Central memory CD8-positive, alpha-beta T cell (primary cell): ENCODE measurements at regions not wholly inside any gene's neighbourhood (a gene's known extent, or its start where the extent isn't known, plus 50 kb on each side); places are given as distances from the start of the nearest gene placed in this dataset.
"Not testable (repeated sequence)": the region's sequence is repeated elsewhere in the genome, so short reads cannot be mapped to it uniquely, and the experiment has no call there.

Experiments
- ATAC-seq: fragments of 150-1000 bp; cut with Tn5 transposase; replicated peaks from 2 replicates; pipeline ENCODE4 v1.10.0; 2022; ENCODE audit warnings: mild to moderate bottlenecking, moderate FRiP score, moderate number of reproducible peaks; ENCODE audit not compliant: poor library complexity, severe bottlenecking; ENCODE audit errors: extremely low read depth
- DNase-seq, 2 donors: peaks; one replicate each; pipeline ENCODE4 v3.0.0; 2021; ENCODE audit warnings: low spot score in 2 of 2
- H3K27ac Mint-ChIP-seq: one replicate; pipeline ENCODE4 v1.8.0; 2022; ENCODE audit warnings: low read depth, mild to moderate bottlenecking, moderate library complexity, mixed read lengths
- H3K27me3 Mint-ChIP-seq: one replicate; pipeline ENCODE4 v1.8.0; 2022; ENCODE audit warnings: mixed read lengths
- H3K36me3 Mint-ChIP-seq: one replicate; pipeline ENCODE4 v1.8.0; 2022; ENCODE audit warnings: mild to moderate bottlenecking, moderate library complexity, mixed read lengths; ENCODE audit not compliant: insufficient read depth
- H3K4me1 Mint-ChIP-seq: one replicate; pipeline ENCODE4 v1.8.0; 2022; ENCODE audit warnings: mixed read lengths
- H3K4me3 Mint-ChIP-seq: one replicate; pipeline ENCODE4 v1.8.0; 2022; ENCODE audit warnings: mild to moderate bottlenecking, moderate library complexity, mixed read lengths
- H3K9me3 Mint-ChIP-seq: one replicate; pipeline ENCODE4 v1.8.0; 2022; ENCODE audit warnings: mixed read lengths

DNA sequence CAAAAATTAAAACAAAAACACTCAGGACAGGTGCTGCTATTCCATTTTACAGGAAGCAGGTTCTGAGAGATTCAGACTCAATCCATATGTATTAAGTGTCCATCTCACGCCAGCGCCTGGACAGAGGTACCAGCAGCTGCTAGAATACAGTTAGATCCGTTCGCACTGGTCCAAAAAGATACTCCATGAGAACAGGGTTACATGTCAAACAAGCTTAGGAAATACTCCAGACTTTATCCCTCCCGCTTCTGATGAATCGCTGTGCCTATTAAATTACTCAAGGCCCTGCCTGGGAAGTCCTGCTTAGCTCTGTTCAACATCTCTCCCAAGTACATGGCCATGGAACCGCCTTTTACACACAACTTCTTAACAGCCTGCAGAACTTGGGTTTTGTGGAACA, 50.2 kb upstream of the SLC35C1 start:
- Mint-ChIP-seq H3K27me3 (peaks cover 77% of the 10 kb centered on the region), H3K36me3 (no peaks in the 10 kb centered on the region), H3K4me1 (no peaks in the 10 kb centered on the region), H3K27ac (no peak overlapping the region), H3K4me3 (no peak overlapping the region), H3K9me3 (no peaks in the 10 kb centered on the region)
- DNase-seq: no peak
- no peak for ATAC-seq

GRCh38 chr11:45754261-45754709, 50.7 kb upstream of the SLC35C1 start:
- H3K9me3 Mint-ChIP-seq: no peaks in the 10 kb centered on the region
- no peak for ATAC-seq
- peaks cover 79% of the 10 kb centered on the region for H3K27me3 Mint-ChIP-seq
- DNase-seq: no peak
- no peak overlapping the region for H3K4me3 Mint-ChIP-seq
- no peaks in the 10 kb centered on the region for H3K4me1 Mint-ChIP-seq
- no peaks in the 10 kb centered on the region for H3K36me3 Mint-ChIP-seq
- H3K27ac Mint-ChIP-seq: no peak overlapping the region

DNA sequence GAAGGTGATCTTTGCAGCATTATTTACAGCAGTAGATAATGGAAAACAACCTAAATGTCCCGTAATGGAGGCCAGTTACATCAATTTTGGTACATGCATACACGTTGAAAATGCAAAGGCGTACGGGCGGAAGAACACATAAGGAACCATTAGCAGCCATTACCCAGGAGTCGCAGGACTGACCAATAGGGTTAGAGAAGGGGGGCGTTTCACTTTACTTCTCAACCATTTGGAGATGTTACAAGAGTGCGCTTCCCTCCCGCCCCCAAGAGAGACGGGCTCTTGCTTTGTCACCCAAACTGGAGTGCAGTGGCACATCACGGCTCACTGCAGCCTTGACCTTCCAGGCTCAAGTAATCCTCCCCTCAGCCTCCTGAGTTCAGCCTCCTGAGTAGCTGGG, 52.8 kb upstream of the SLC35C1 start:
- Mint-ChIP-seq H3K4me3 (no peak overlapping the region), H3K9me3 (no peaks in the 10 kb centered on the region), H3K4me1 (no peaks in the 10 kb centered on the region), H3K36me3 (no peaks in the 10 kb centered on the region), H3K27me3 (peaks cover 63% of the 10 kb centered on the region), H3K27ac (no peak overlapping the region)
- DNase-seq (no peak), ATAC-seq (no peak)

GRCh38 chr11:45751430-45751829, 53.5 kb upstream of the SLC35C1 start:
- H3K9me3 Mint-ChIP-seq: no peaks in the 10 kb centered on the region
- no peak overlapping the region for H3K27ac Mint-ChIP-seq
- no peaks in the 10 kb centered on the region for H3K4me1 Mint-ChIP-seq
- H3K36me3 Mint-ChIP-seq: no peaks in the 10 kb centered on the region
- DNase-seq: no peak
- ATAC-seq: no peak
- peaks cover 56% of the 10 kb centered on the region for H3K27me3 Mint-ChIP-seq
- no peak overlapping the region for H3K4me3 Mint-ChIP-seq

- H3K36me3 Mint-ChIP-seq: no peaks in the 10 kb centered on the region
- ATAC-seq: no peak
- H3K9me3 Mint-ChIP-seq: no peaks in the 10 kb centered on the region
- H3K4me3 Mint-ChIP-seq: no peak overlapping the region
- no peak overlapping the region for H3K27ac Mint-ChIP-seq
- no peak for DNase-seq
- H3K4me1 Mint-ChIP-seq: no peaks in the 10 kb centered on the region
- peaks cover 47% of the 10 kb centered on the region for H3K27me3 Mint-ChIP-seq
Measured at GRCh38 chr11:45750439-45750838, 54.5 kb upstream of the SLC35C1 start.

DNA sequence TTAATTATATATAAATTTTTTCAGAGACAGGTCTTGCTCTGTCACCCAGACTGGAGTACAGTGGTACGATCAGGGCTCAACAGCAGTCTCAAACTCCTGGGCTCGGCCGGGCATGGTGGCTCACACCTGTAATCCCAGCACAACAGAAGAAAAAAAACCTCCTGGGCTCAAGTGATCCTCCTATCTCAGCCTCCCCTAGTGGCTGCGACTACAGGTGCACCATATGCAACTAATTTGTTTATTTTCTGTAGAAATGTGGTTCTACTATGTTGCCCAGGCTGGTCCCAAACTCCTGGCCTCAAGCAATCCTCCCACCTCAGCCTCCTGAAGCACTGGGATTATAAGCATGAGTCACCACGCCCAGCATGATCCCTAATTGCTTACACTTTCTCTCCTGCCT, 56.1 kb upstream of the SLC35C1 start:
- no peak for ATAC-seq
- H3K27ac Mint-ChIP-seq: no peak overlapping the region
- H3K36me3 Mint-ChIP-seq: no peaks in the 10 kb centered on the region
- H3K27me3 Mint-ChIP-seq: peaks cover 34% of the 10 kb centered on the region
- H3K9me3 Mint-ChIP-seq: no peaks in the 10 kb centered on the region
- H3K4me1 Mint-ChIP-seq: no peaks in the 10 kb centered on the region
- no peak overlapping the region for H3K4me3 Mint-ChIP-seq
- no peak for DNase-seq

DNA sequence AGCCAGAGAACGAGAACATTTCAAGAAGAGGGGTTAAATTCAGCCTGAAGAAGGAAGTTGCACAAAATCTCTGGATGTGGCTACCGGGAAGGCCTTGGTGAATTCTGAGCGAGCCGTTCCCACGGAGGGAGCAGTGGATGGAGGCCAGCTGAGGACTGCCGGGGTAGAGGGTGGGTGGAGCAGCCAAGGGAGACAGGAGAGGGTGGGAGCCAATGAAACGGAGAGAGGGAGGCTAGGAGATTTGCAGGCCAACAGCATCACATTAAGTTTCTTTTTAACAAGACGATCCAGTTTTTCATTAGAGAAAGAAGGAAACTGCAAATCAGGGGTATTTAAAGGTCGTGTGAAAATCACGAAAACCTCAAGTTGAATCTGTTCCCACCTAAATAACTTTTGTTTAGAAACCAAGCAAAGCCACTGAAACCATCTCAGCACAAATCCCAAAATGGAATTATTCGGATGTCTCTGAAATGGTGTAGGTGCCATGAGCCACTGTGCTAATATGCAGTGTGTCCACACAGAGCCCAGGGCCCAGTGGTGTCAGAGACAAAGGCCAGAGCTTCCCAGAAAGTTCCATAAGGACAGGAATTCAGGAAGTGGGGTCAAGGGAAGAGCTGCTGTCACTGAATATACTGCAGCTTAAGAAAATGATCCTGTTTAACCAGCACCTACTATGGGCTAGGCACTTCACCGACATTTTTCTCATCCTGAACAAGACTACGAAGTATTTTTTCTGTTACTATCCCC, 59.7 kb upstream of the SLC35C1 start:
- ATAC-seq (no peak), DNase-seq (no peak)
- peaks cover 23% of the 10 kb centered on the region for H3K27me3 Mint-ChIP-seq
- no peaks in the 10 kb centered on the region for H3K4me1 Mint-ChIP-seq
- no peaks in the 10 kb centered on the region for H3K36me3 Mint-ChIP-seq
- H3K9me3 Mint-ChIP-seq: no peaks in the 10 kb centered on the region
- no peak overlapping the region for H3K4me3 Mint-ChIP-seq
- no peak overlapping the region for H3K27ac Mint-ChIP-seq

GRCh38 chr11:45743556-45744468, 61.1 kb upstream of the SLC35C1 start:
- H3K27me3 Mint-ChIP-seq: peaks cover 19% of the 10 kb centered on the region
- H3K4me1 Mint-ChIP-seq: no peaks in the 10 kb centered on the region
- DNase-seq (no peak), ATAC-seq (no peak)
- H3K4me3 Mint-ChIP-seq: no peak overlapping the region
- H3K9me3 Mint-ChIP-seq: no peaks in the 10 kb centered on the region
- H3K36me3 Mint-ChIP-seq: no peaks in the 10 kb centered on the region
- H3K27ac Mint-ChIP-seq: no peak overlapping the region

DNA sequence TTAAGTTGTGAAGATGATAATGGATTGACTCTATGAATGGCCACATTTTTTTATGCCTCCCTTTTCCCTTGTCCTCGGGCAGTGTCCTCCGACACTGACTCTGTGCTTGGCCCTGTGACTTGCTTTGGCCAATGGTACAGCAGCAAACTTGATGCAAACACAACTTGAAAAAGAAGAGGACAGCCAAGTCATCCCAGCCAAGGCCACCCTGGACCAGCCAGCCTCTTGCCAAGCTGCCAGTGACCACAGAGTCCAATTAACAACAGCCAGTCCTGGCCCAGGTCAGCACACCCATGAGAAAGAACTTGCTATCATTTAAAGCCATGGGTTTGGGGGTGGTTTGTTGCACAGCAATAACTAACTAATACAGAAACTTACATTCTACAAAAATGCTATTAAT, 63.4 kb upstream of the SLC35C1 start:
- ATAC-seq: no peak

DNA sequence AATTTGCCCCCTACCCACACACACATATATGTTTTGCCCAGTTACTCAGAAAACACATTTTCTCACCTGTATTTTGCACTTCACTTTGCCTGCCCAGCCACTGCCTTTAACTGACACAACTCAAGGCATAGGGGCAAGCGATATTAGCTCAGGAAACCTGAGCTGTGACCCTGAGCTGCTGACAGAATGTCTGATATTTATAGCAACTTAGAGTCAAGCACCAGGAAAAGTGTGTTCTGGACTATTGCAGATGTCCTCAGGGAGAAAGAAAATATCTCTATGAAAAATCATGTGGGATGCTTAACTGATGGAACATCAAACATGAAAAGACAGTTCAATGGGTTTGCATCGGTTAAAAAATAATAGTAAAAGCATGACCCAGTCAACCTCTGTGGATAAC, 63.9 kb upstream of the SLC35C1 start:
- Mint-ChIP-seq H3K9me3 (no peaks in the 10 kb centered on the region), H3K27me3 (peaks cover 28% of the 10 kb centered on the region), H3K36me3 (no peaks in the 10 kb centered on the region), H3K27ac (no peak overlapping the region), H3K4me3 (no peak overlapping the region), H3K4me1 (no peaks in the 10 kb centered on the region)
- ATAC-seq (no peak), DNase-seq (no peak)

More for the DNA sequence above, 63.4 kb upstream of the SLC35C1 start:
- H3K27ac Mint-ChIP-seq: no peak overlapping the region
- H3K27me3 Mint-ChIP-seq: peaks cover 23% of the 10 kb centered on the region
- H3K36me3 Mint-ChIP-seq: no peaks in the 10 kb centered on the region
- H3K4me3 Mint-ChIP-seq: no peak overlapping the region
- no peaks in the 10 kb centered on the region for H3K9me3 Mint-ChIP-seq
- DNase-seq: no peak
- no peaks in the 10 kb centered on the region for H3K4me1 Mint-ChIP-seq

GRCh38 chr11:45739866-45740265, 65.1 kb upstream of the SLC35C1 start:
- no peaks in the 10 kb centered on the region for H3K36me3 Mint-ChIP-seq
- H3K27ac Mint-ChIP-seq: no peak overlapping the region
- no peaks in the 10 kb centered on the region for H3K4me1 Mint-ChIP-seq
- no peak overlapping the region for H3K4me3 Mint-ChIP-seq
- H3K27me3 Mint-ChIP-seq: peaks cover 32% of the 10 kb centered on the region
- H3K9me3 Mint-ChIP-seq: no peaks in the 10 kb centered on the region
- DNase-seq (no peak), ATAC-seq (no peak)

- not testable (repeated sequence) for H3K4me3 Mint-ChIP-seq, DNase-seq, ATAC-seq, H3K9me3 Mint-ChIP-seq, H3K4me1 Mint-ChIP-seq, H3K36me3 Mint-ChIP-seq, H3K27ac Mint-ChIP-seq
- peaks cover 38% of the 10 kb centered on the region for H3K27me3 Mint-ChIP-seq
Measured at GRCh38 chr11:45739071-45739470, 65.9 kb upstream of the SLC35C1 start.

- not testable (repeated sequence) for DNase-seq, H3K4me1 Mint-ChIP-seq, H3K9me3 Mint-ChIP-seq, H3K36me3 Mint-ChIP-seq, H3K4me3 Mint-ChIP-seq, H3K27ac Mint-ChIP-seq, ATAC-seq
- H3K27me3 Mint-ChIP-seq: peaks cover 46% of the 10 kb centered on the region
Measured at GRCh38 chr11:45738194-45738593, 66.8 kb upstream of the SLC35C1 start.
